BLaER1 treated with 17β-estradiol and CSF1 and Interleukin-3, amounts not matched to agents 10 nM and 100 nM (cell line): ENCODE measurements at regions not wholly inside any gene's neighbourhood (a gene's known extent, or its start where the extent isn't known, plus 50 kb on each side); places are given as distances from the start of the nearest gene placed in this dataset.

Experiments
- H3K27ac ChIP-seq, 11 experiments: shearing (Covaris generic); formaldehyde crosslinking; 2 replicates each; pipeline ENCODE4 v1.8.1; 2022
- H3K27me3 ChIP-seq, 11 experiments: shearing (Covaris generic); formaldehyde crosslinking; 2 replicates each; pipeline ENCODE4 v1.8.1; 2022
- H3K36me3 ChIP-seq, 11 experiments: shearing (Covaris generic); formaldehyde crosslinking; 2 replicates each; pipeline ENCODE4 v1.8.1; 2022
- H3K4me1 ChIP-seq, 10 experiments: shearing (Covaris generic); formaldehyde crosslinking; 2 replicates each; pipeline ENCODE4 v1.8.1; 2022
- H3K4me2 ChIP-seq, 11 experiments: shearing (Covaris generic); formaldehyde crosslinking; 2 replicates each; pipeline ENCODE4 v1.8.1; 2022
- H3K4me3 ChIP-seq, 10 experiments: shearing (Covaris generic); formaldehyde crosslinking; 2 replicates each; pipeline ENCODE4 v1.8.1; 2022
- H3K9ac ChIP-seq, 11 experiments: shearing (Covaris generic); formaldehyde crosslinking; 2 replicates each; pipeline ENCODE4 v1.8.1; 2022
- H3K9me3 ChIP-seq, 11 experiments: shearing (Covaris generic); formaldehyde crosslinking; replicated peaks in 1 of 11; 2 replicates each; pipeline ENCODE4 v1.8.1; 2022
- H4K20me1 ChIP-seq, 11 experiments: shearing (Covaris generic); formaldehyde crosslinking; 2 replicates each; pipeline ENCODE4 v1.8.1; 2022
- Cebpa-rat ChIP-seq, 11 experiments: shearing (Covaris generic); IDR thresholded peaks; 2 replicates each; pipeline ENCODE4 v1.8.1; 2022

- Histone ChIP-seq H3K4me3 (no peak overlapping the region), H3K4me2 (no peak overlapping the region), H3K27ac (no peak overlapping the region), H3K9ac (no peak overlapping the region), H3K27me3 (no peaks in the 10 kb centered on the region), H3K9me3 (no peaks in the 10 kb centered on the region), H4K20me1 (peaks cover 0 to 4% (median 0%) of the 10 kb centered on the region in 11 experiments; a peak in 2 of 22 replicates), H3K36me3 (no peaks in the 10 kb centered on the region), H3K4me1 (no peaks in the 10 kb centered on the region)
- TF ChIP-seq Cebpa-rat (IDR thresholded peaks at IDR 0.05): no peak
Measured at GRCh38 chr12:113643177-113643974, 171.7 kb upstream of the LHX5 start.

- H4K20me1 ChIP-seq: peaks cover 0 to 4% (median 0%) of the 10 kb centered on the region in 11 experiments; a peak in 2 of 22 replicates
- H3K9ac ChIP-seq: no peak overlapping the region
- no peaks in the 10 kb centered on the region for H3K27me3 ChIP-seq
- no peaks in the 10 kb centered on the region for H3K9me3 ChIP-seq
- no peak overlapping the region for H3K27ac ChIP-seq
- H3K36me3 ChIP-seq: no peaks in the 10 kb centered on the region
- H3K4me3 ChIP-seq: no peak overlapping the region
- no peak overlapping the region for H3K4me2 ChIP-seq
- no peaks in the 10 kb centered on the region for H3K4me1 ChIP-seq
- TF ChIP-seq Cebpa-rat (IDR thresholded peaks at IDR 0.05): no peak
Measured at GRCh38 chr12:113642672-113643071, 171.0 kb upstream of the LHX5 start.

GRCh38 chr12:113642216-113642615, 170.5 kb upstream of the LHX5 start:
- Histone ChIP-seq H3K9me3 (no peaks in the 10 kb centered on the region), H3K27ac (no peak overlapping the region), H3K4me3 (no peak overlapping the region), H3K4me1 (no peaks in the 10 kb centered on the region), H3K36me3 (no peaks in the 10 kb centered on the region), H3K27me3 (no peaks in the 10 kb centered on the region), H4K20me1 (peaks cover 0 to 4% (median 0%) of the 10 kb centered on the region in 11 experiments; a peak in 2 of 22 replicates), H3K9ac (no peak overlapping the region), H3K4me2 (no peak overlapping the region)
- no peak for TF ChIP-seq Cebpa-rat (IDR thresholded peaks at IDR 0.05)

GRCh38 chr12:113641426-113642030, 169.9 kb upstream of the LHX5 start:
- no peak overlapping the region for H3K27ac ChIP-seq

GRCh38 chr12:113640837-113641236, 169.2 kb upstream of the LHX5 start:
- H3K36me3 ChIP-seq: no peaks in the 10 kb centered on the region
- H3K4me1 ChIP-seq: no peaks in the 10 kb centered on the region
- H4K20me1 ChIP-seq: peaks cover 0 to 4% (median 0%) of the 10 kb centered on the region in 11 experiments; a peak in 2 of 22 replicates
- no peaks in the 10 kb centered on the region for H3K9me3 ChIP-seq
- H3K9ac ChIP-seq: no peak overlapping the region
- TF ChIP-seq Cebpa-rat (IDR thresholded peaks at IDR 0.05): no peak
- no peak overlapping the region for H3K4me3 ChIP-seq
- H3K4me2 ChIP-seq: no peak overlapping the region
- no peak overlapping the region for H3K27ac ChIP-seq
- H3K27me3 ChIP-seq: no peaks in the 10 kb centered on the region

More at GRCh38 chr12:113641426-113642030, 169.9 kb upstream of the LHX5 start:
- no peak for TF ChIP-seq Cebpa-rat (IDR thresholded peaks at IDR 0.05)
- H3K9me3 ChIP-seq: no peaks in the 10 kb centered on the region
- no peaks in the 10 kb centered on the region for H3K4me1 ChIP-seq
- no peak overlapping the region for H3K4me2 ChIP-seq
- no peak overlapping the region for H3K4me3 ChIP-seq
- H3K9ac ChIP-seq: no peak overlapping the region
- H3K36me3 ChIP-seq: no peaks in the 10 kb centered on the region
- H3K27me3 ChIP-seq: no peaks in the 10 kb centered on the region
- H4K20me1 ChIP-seq: peaks cover 0 to 4% (median 0%) of the 10 kb centered on the region in 11 experiments; a peak in 2 of 22 replicates

GRCh38 chr12:113639474-113639873, 167.8 kb upstream of the LHX5 start:
- peaks cover 0 to 4% (median 0%) of the 10 kb centered on the region in 11 experiments; a peak in 2 of 22 replicates for H4K20me1 ChIP-seq
- no peaks in the 10 kb centered on the region for H3K9me3 ChIP-seq
- no peak overlapping the region for H3K4me2 ChIP-seq
- no peak overlapping the region for H3K9ac ChIP-seq
- H3K27ac ChIP-seq: no peak overlapping the region
- TF ChIP-seq Cebpa-rat (IDR thresholded peaks at IDR 0.05): no peak
- H3K4me1 ChIP-seq: no peaks in the 10 kb centered on the region
- H3K27me3 ChIP-seq: no peaks in the 10 kb centered on the region
- H3K36me3 ChIP-seq: no peaks in the 10 kb centered on the region
- no peak overlapping the region for H3K4me3 ChIP-seq

- Histone ChIP-seq H3K36me3 (no peaks in the 10 kb centered on the region), H3K27me3 (no peaks in the 10 kb centered on the region), H3K4me3 (no peak overlapping the region), H3K4me1 (no peaks in the 10 kb centered on the region), H3K9ac (no peak overlapping the region), H3K9me3 (no peaks in the 10 kb centered on the region), H3K27ac (no peak overlapping the region), H3K4me2 (no peak overlapping the region), H4K20me1 (peaks cover 0 to 4% (median 0%) of the 10 kb centered on the region in 11 experiments; a peak in 2 of 22 replicates)
- TF ChIP-seq Cebpa-rat (IDR thresholded peaks at IDR 0.05): no peak
Measured at GRCh38 chr12:113638460-113638775, 166.7 kb upstream of the LHX5 start.

- Histone ChIP-seq H3K4me2 (no peak overlapping the region), H3K36me3 (no peaks in the 10 kb centered on the region), H4K20me1 (no peaks in the 10 kb centered on the region; a peak in 1 of 22 replicates), H3K9me3 (peaks cover 7 to 21% (median 12%) of the 10 kb centered on the region in 11 experiments), H3K4me1 (no peaks in the 10 kb centered on the region), H3K4me3 (no peak overlapping the region), H3K9ac (no peak overlapping the region), H3K27me3 (no peaks in the 10 kb centered on the region), H3K27ac (no peak overlapping the region)
- TF ChIP-seq Cebpa-rat (IDR thresholded peaks at IDR 0.05): no peak
Measured at GRCh38 chr12:113634982-113635381, 163.3 kb upstream of the LHX5 start.

- Histone ChIP-seq H3K4me1 (no peaks in the 10 kb centered on the region), H4K20me1 (no peaks in the 10 kb centered on the region; a peak in 1 of 22 replicates), H3K9me3 (peaks cover 12 to 26% (median 17%) of the 10 kb centered on the region in 11 experiments), H3K27me3 (no peaks in the 10 kb centered on the region), H3K4me3 (no peak overlapping the region), H3K27ac (no peak overlapping the region), H3K9ac (no peak overlapping the region), H3K36me3 (no peaks in the 10 kb centered on the region), H3K4me2 (no peak overlapping the region)
- no peak for TF ChIP-seq Cebpa-rat (IDR thresholded peaks at IDR 0.05)
Measured at GRCh38 chr12:113634474-113634873, 162.8 kb upstream of the LHX5 start.
